ENCODE measurements at regions not wholly inside any gene's neighbourhood (a gene's known extent, or its start where the extent isn't known, plus 50 kb on each side); places are given as distances from the start of the nearest gene placed in this dataset.

GRCh38 chr21:17461014-17461413 is 51.8 kb upstream of the CXADR start:
- DNase-seq (ENCODE audit: insufficient read length, low spot score) (no peak), FAIRE-seq (no peak)
- TF ChIP-seq SPI1 (IDR thresholded peaks at IDR 0.05; ENCODE audit: low read depth, low read length) (no peak), TAF1 (IDR thresholded peaks at IDR 0.05; ENCODE audit: low read depth, low read length) (no peak), POU2F2 (IDR thresholded peaks at IDR 0.05; ENCODE audit: low read depth, low read length) (no peak), POLR2A (IDR thresholded peaks at IDR 0.05; ENCODE audit: low read depth, low read length) (no peak), POLR2AphosphoS5 (IDR thresholded peaks at IDR 0.05; ENCODE audit: low read depth, low read length) (no peak), PAX5 (IDR thresholded peaks at IDR 0.05; ENCODE audit: insufficient read depth, low read length, severe bottlenecking) (no peak)

- TF ChIP-seq PAX5 (IDR thresholded peaks at IDR 0.05; ENCODE audit: insufficient read depth, low read length, severe bottlenecking): no peak
- TF ChIP-seq POLR2AphosphoS5 (IDR thresholded peaks at IDR 0.05; ENCODE audit: low read depth, low read length): no peak
- no peak for TF ChIP-seq POLR2A (IDR thresholded peaks at IDR 0.05; ENCODE audit: low read depth, low read length)
- TF ChIP-seq SPI1 (IDR thresholded peaks at IDR 0.05; ENCODE audit: low read depth, low read length): no peak
- no peak for TF ChIP-seq POU2F2 (IDR thresholded peaks at IDR 0.05; ENCODE audit: low read depth, low read length)
- no peak for TF ChIP-seq TAF1 (IDR thresholded peaks at IDR 0.05; ENCODE audit: low read depth, low read length)
- FAIRE-seq (no peak), DNase-seq (ENCODE audit: insufficient read length, low spot score) (no peak)
Observed at GRCh38 chr21:17461582-17461981, 51.3 kb upstream of the CXADR start.

DNA sequence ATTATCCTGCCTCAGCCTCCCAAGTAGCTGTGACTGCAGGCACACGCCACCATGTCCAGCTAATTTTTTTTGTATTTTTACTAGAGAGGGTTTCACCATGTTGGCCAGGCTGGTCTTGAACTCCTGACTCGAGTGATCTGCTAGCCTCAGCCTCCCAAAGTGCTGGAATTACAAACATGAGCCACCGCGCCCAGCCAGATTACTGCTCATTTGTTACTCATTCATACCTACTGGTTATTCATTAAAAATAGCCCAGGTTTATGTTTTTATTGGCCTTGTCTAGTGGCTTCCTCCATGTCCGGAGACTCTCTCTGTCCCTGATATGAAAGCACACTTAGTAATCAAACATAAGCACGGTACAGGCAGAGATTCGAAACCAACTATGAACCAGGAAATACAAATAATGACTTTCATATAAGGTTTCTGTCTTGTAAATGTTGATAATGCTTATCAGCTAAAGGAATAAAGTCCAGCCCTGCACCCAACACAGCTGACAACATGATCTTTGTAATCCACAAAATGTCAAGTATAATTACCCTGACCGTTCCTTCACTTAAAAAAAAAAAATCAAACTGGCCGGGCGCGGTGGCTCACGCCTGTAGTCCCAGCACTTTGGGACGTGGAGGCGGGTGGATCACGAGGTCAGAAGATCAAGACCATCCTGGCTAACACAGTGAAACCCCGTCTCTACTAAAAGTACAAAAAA is 50.4 kb upstream of the CXADR start:
- no peak for FAIRE-seq

More for the DNA sequence above, 50.4 kb upstream of the CXADR start:
- DNase-seq (ENCODE audit: insufficient read length, low spot score): no peak
- no peak for TF ChIP-seq POLR2AphosphoS5 (IDR thresholded peaks at IDR 0.05; ENCODE audit: low read depth, low read length)
- TF ChIP-seq POU2F2 (IDR thresholded peaks at IDR 0.05; ENCODE audit: low read depth, low read length): no peak
- no peak for TF ChIP-seq SPI1 (IDR thresholded peaks at IDR 0.05; ENCODE audit: low read depth, low read length)
- no peak for TF ChIP-seq POLR2A (IDR thresholded peaks at IDR 0.05; ENCODE audit: low read depth, low read length)
- TF ChIP-seq PAX5 (IDR thresholded peaks at IDR 0.05; ENCODE audit: insufficient read depth, low read length, severe bottlenecking): no peak
